ENCODE measurements at regions not wholly inside any gene's neighbourhood (a gene's known extent, or its start where the extent isn't known, plus 50 kb on each side); places are given as distances from the start of the nearest gene placed in this dataset.
"Not testable (repeated sequence)": the region's sequence is repeated elsewhere in the genome, so short reads cannot be mapped to it uniquely, and the experiment has no call there.

DNA sequence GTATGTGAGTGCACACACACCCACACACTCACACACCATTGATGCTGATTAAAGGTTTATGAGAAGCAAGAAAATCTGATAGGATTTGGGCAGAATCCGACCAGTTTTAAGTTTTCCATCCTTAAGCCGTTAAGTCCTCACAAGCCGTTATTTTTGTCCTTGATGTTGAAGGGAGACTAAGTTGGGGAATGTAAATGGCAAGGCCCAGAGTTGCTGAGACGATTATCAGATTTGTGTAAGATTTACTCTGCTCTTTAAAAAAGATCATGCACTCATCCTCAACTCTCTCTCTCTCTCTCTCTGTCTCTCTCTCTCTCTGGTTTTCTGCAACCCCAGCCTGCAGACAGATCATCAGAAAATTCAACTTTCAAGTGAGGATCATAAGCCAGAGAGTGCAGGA, 238.8 kb downstream of the SMAD2 start:
- no peaks in the 10 kb centered on the region for H3K9me3 ChIP-seq
- H3K36me3 ChIP-seq = no peaks in the 10 kb centered on the region
- no peak for DNase-seq (ENCODE audit: low spot score in 2 of 2)
- no peak overlapping the region for H3K27ac ChIP-seq
- TF ChIP-seq, protein P1, sequence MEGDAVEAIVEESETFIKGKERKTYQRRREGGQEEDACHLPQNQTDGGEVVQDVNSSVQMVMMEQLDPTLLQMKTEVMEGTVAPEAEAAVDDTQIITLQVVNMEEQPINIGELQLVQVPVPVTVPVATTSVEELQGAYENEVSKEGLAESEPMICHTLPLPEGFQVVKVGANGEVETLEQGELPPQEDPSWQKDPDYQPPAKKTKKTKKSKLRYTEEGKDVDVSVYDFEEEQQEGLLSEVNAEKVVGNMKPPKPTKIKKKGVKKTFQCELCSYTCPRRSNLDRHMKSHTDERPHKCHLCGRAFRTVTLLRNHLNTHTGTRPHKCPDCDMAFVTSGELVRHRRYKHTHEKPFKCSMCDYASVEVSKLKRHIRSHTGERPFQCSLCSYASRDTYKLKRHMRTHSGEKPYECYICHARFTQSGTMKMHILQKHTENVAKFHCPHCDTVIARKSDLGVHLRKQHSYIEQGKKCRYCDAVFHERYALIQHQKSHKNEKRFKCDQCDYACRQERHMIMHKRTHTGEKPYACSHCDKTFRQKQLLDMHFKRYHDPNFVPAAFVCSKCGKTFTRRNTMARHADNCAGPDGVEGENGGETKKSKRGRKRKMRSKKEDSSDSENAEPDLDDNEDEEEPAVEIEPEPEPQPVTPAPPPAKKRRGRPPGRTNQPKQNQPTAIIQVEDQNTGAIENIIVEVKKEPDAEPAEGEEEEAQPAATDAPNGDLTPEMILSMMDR (IDR thresholded peaks at IDR 0.05) = no peak
- TF ChIP-seq EP300 (IDR thresholded peaks at IDR 0.05) (no peak), POLR2A (IDR thresholded peaks at IDR 0.05) (no peak), POLR2AphosphoS5 (IDR thresholded peaks at IDR 0.05) (no peak)
- peaks cover 3% of the 10 kb centered on the region for H3K27me3 ChIP-seq
- no peak overlapping the region for H3K4me3 ChIP-seq
- no peaks in the 10 kb centered on the region for H3K4me1 ChIP-seq
- WGBS = 84% methylated on average over 4 of the region's 4 CpGs

DNA sequence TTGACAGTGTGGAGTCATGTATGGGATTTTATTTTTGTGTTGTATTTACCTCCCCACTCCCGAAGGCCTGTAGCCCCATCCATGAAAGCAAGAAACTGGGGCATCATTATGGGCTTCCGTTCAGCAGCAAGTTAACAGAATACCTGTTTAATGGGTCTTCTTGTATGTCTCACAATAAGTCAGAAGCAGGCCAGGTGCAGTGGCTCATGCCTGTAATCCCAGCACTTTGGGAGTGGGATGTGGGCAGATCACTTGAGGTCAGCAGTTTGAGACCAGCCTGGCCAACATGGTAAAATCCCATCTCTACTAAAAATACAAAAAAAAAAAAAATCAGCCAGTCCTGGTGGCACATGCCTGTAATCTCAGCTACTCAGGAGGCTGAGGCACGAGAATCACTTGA, 239.7 kb downstream of the SMAD2 start:
- not testable (repeated sequence) for DNase-seq (ENCODE audit: low spot score in 2 of 2)

DNA sequence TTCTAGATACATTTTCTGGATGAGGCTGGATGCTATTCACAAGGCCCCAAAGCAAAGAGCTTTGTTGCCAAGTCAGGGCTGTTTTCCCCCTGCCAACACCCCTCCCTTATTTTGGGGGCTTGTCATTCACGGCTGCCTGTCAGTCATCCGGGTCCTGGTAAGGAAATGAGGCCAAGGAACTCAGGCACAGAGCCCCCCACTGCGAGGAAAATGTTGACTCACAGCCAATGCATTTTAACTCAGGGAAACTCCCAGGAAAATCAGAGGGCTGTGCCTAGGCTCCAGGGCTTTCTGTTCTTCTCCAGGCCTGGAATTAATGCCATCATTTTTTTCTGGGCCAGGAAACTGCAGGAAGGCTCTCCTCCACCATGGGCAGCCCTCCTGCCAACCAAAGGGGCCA, 241.1 kb downstream of the SMAD2 start:
- no peak for DNase-seq (ENCODE audit: low spot score in 2 of 2)
- no peak overlapping the region for H3K27ac ChIP-seq
- no peaks in the 10 kb centered on the region for H3K4me1 ChIP-seq
- no peaks in the 10 kb centered on the region for H3K9me3 ChIP-seq
- TF ChIP-seq, protein P1 (IDR thresholded peaks at IDR 0.05) = no peak
- TF ChIP-seq POLR2A (IDR thresholded peaks at IDR 0.05) (no peak), POLR2AphosphoS5 (IDR thresholded peaks at IDR 0.05) (no peak), EP300 (IDR thresholded peaks at IDR 0.05) (no peak)
- H3K27me3 ChIP-seq = no peaks in the 10 kb centered on the region
- 21% methylated on average over 3 of the region's 3 CpGs for WGBS
- H3K4me3 ChIP-seq = no peak overlapping the region
- H3K36me3 ChIP-seq = no peaks in the 10 kb centered on the region

More for the DNA sequence above, 239.7 kb downstream of the SMAD2 start:
- H3K36me3 ChIP-seq, H3K27me3 ChIP-seq, H3K4me3 ChIP-seq, H3K4me1 ChIP-seq, H3K27ac ChIP-seq, H3K9me3 ChIP-seq: not testable (repeated sequence)
- WGBS = 59% methylated on average over 3 of the region's 3 CpGs

DNA sequence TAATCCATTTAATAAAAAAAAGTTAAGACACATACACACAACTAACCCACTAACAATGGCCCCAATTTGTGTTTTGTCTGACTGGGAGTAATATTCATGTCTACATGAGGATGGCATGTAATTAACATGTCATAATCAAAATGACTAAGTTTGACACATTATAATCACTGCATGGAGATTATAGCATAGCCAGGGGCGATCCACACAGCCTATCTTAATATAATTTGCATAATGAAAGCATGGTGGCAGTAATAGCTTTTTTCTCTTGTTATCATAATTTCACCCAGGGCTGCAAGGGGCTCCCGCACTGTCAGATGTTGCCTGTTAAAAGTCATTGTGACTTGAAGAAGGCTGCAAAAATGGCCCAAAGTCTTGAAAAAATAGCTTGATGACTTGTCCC, 243.7 kb downstream of the SMAD2 start:
- no peaks in the 10 kb centered on the region for H3K36me3 ChIP-seq
- no peak overlapping the region for H3K4me3 ChIP-seq
- no peaks in the 10 kb centered on the region for H3K4me1 ChIP-seq
- H3K9me3 ChIP-seq = no peaks in the 10 kb centered on the region
- TF ChIP-seq, protein P1 (IDR thresholded peaks at IDR 0.05) = no peak
- TF ChIP-seq POLR2A (IDR thresholded peaks at IDR 0.05) = no peak
- no peak for TF ChIP-seq POLR2AphosphoS5 (IDR thresholded peaks at IDR 0.05)
- no peak for TF ChIP-seq EP300 (IDR thresholded peaks at IDR 0.05)
- no peaks in the 10 kb centered on the region for H3K27me3 ChIP-seq
- WGBS = 71% methylated on average over 2 of the region's 2 CpGs
- DNase-seq (ENCODE audit: low spot score in 2 of 2) = no peak
- no peak overlapping the region for H3K27ac ChIP-seq

DNA sequence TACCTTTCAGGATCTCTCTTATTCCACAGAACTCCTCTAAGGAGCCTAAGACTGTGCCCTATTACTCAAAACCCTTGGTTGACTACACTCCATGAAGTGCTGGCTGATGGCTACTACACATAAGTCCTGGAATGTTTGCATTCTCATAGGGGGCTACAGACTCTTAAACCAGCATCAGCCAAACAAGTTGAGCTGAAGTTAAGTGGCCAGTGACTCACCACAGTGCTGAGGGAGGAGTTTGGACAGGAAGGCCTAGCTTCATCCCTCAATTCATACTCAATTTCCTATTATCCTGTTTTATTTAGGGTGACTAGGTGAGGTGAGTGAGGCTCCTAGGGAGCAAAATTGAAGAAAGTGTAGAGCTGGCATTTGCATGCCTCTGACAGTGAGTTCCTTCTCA, 246.7 kb downstream of the SMAD2 start:
- no peaks in the 10 kb centered on the region for H3K27me3 ChIP-seq
- no peaks in the 10 kb centered on the region for H3K36me3 ChIP-seq
- no peak for DNase-seq (ENCODE audit: low spot score in 2 of 2)
- H3K27ac ChIP-seq = no peak overlapping the region
- no peaks in the 10 kb centered on the region for H3K9me3 ChIP-seq
- no peak overlapping the region for H3K4me3 ChIP-seq
- TF ChIP-seq, protein P1 (IDR thresholded peaks at IDR 0.05) = no peak
- TF ChIP-seq EP300 (IDR thresholded peaks at IDR 0.05) = no peak
- no peaks in the 10 kb centered on the region for H3K4me1 ChIP-seq

DNA sequence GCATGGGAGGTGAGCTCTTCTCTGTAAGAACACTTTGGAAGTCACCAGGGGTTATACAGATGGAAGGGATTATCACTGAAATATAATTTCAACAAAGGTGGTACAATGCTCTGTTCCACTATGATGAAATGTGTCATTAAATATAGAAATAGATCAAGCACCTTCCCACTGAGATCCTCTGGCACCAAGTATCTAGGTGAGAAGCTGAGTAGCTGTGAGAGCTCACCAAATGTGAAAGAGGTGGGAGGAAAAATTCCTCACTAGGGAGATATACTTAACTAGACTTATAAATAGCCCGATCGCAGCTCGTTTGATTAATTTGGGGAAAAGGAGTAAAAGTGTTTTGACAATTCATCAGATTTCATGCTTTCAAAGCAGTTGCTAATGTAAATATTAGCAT, 247.6 kb downstream of the SMAD2 start:
- Histone ChIP-seq H3K4me1 (no peaks in the 10 kb centered on the region), H3K4me3 (no peak overlapping the region), H3K27ac (no peak overlapping the region), H3K27me3 (no peaks in the 10 kb centered on the region), H3K36me3 (no peaks in the 10 kb centered on the region), H3K9me3 (no peaks in the 10 kb centered on the region)
- no peak for DNase-seq (ENCODE audit: low spot score in 2 of 2)
- 86% methylated on average over 3 of the region's 3 CpGs for WGBS
- TF ChIP-seq POLR2A (IDR thresholded peaks at IDR 0.05) (no peak), EP300 (IDR thresholded peaks at IDR 0.05) (no peak), POLR2AphosphoS5 (IDR thresholded peaks at IDR 0.05) (no peak)
- TF ChIP-seq, protein P1 (IDR thresholded peaks at IDR 0.05) = no peak
